NCI-H2171 treated with DMSO at 0.1 percent for 48 hours (cell line): ENCODE measurements at regions not wholly inside any gene's neighbourhood (a gene's known extent, or its start where the extent isn't known, plus 50 kb on each side); places are given as distances from the start of the nearest gene placed in this dataset.

ENCODE experiments used
- DNase-seq: peaks from one replicate; lab custom pipeline; 2025; lab: John Stamatoyannopoulos, UW

DNA sequence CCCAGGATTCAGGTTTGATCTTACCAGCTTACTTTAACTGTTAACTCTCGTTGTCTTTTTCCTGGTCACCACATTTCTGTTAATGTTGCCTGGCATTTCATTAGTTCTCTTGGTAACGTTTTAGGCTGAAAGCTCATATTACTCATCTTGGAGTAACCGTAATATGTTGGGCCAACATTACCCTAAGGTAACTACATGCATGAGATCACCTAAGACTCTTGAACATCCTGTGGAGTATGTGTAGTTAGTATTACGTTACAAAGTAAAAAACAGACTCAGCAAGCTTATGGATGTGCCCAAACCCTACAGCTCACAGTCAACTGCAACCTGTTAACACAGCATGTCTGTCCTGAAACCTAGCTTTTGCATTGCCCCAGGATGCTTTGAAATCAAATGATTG is 203.3 kb upstream of the HS3ST1 start:
- DNase-seq = peak; percentile 20

- no peak for DNase-seq
Measured at GRCh38 chr4:11631416-11631815, 202.7 kb upstream of the HS3ST1 start.

- no peak for DNase-seq
Measured at GRCh38 chr4:11628093-11628725, 199.5 kb upstream of the HS3ST1 start.

DNA sequence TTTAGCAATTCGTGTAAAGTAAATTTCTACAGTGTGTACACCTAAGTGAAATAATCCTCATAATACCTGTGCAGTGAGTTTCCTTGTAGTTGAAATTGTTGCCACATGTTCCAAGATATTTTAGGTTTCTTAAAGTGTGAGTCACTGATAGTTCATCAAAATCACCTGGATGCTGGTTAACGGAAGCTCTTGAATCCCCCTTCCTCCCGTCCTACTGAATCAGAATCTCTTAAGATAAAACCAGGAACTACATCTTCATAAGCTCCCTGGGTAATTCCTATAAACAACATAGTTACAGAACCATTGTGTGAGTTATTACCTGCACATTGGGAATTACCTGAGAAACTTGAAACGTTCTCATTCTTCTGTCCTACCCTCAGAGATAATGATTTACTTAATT is 197.4 kb upstream of the HS3ST1 start:
- DNase-seq = no peak

GRCh38 chr4:11625211-11625610 is 196.5 kb upstream of the HS3ST1 start:
- no peak for DNase-seq

GRCh38 chr4:11624370-11624769 is 195.7 kb upstream of the HS3ST1 start:
- DNase-seq = no peak

GRCh38 chr4:11623726-11624037 is 195.0 kb upstream of the HS3ST1 start:
- DNase-seq = peak; percentile 3

DNA sequence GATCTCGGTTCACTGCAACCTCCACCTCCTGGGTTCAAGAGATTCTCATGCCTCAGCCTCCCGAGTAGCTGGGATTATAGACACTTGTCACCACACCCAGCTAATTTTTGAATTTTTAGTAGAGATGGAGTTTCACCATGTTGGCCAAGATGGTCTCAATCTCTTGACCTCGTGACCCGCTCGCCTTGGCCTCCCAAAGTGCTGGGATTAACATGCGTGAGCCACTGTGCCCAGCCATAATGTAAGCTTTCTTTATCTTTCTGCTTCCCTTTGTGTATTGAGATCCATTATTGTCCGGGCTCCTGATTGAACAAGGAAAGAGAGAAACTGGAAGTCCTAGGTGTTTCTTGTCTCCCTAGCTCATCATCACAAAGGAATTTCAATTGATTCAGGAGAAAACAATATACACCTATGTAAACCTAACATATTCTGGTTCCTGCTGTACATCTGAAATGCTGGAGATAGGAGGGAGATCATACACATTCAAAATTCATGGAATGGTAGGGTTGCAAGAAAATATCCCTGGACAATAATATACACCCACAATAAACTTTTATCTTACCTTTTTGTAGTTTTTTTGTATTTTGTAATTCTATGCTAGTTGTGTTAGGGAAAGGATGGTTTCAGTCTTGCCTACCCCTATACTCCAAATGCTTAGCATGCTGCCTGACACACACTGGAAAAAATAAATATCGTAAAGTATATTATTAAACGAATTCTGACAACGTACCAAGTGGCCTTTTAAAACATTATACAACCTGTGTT is 194.4 kb upstream of the HS3ST1 start:
- DNase-seq = no peak

DNA sequence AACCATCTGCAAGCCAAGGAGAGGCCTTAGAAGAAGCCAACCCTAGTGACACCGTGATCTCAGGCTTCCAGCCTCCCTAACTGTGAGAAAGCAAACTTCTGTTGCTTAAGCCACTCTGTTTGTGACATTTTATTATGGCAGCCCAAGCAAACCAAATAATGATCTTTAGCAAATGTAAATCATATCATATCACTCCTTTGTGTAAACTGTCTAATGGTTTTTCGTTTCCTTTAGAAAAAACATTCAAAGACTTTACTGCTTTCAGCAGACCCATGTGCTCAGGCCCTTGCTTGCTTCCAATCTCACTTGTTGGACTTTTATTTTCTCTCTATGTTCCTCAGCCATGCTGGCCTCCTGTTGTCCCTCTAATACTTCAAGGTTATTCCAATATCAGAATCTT is 192.2 kb upstream of the HS3ST1 start:
- no peak for DNase-seq

- no peak for DNase-seq
Measured at GRCh38 chr4:11618666-11619282, 190.1 kb upstream of the HS3ST1 start.

DNA sequence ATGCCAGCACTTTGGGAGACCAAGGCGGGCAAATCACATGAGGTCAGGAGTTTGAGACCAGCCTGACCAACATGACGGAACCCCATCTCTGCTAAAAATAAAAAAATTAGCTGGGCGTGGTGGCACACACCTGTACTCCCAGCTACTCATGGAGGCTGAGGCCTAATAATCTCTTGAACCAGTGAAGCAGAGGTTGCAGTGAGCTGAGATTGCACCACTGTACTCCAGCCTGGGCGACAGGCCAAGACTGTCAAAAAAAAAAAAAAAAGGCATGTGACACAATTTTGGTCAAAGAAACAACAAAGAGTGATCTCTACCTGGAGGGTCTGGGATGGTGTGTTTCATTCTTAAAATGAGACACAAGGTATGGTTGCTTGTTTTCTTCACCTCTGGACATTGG is 188.2 kb upstream of the HS3ST1 start:
- DNase-seq = no peak

GRCh38 chr4:11615601-11616000 is 186.9 kb upstream of the HS3ST1 start:
- peak; percentile 50 for DNase-seq

DNA sequence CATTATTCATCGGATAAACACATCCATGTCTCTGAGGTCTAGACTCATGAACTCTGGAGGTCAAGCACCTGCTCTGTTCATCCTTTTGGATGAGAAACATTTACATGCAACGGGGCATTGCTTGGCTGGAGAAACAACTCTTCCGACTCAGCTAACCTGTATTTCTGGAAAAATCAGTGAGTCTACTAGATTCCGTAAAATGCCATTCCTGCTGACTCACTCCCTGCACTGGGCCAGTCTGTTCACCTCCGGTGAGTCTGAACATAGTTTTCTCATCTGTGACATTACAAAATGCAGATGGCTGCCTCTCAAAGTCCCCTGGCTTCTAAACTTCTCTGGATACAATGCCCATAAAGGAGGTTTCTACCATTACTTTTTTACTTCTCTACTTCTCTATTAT is 185.7 kb upstream of the HS3ST1 start:
- no peak for DNase-seq

GRCh38 chr4:11611868-11612267 is 183.2 kb upstream of the HS3ST1 start:
- DNase-seq = no peak

- no peak for DNase-seq
Measured at GRCh38 chr4:11609751-11610150, 181.1 kb upstream of the HS3ST1 start.

- no peak for DNase-seq
Measured at GRCh38 chr4:11608992-11609391, 180.3 kb upstream of the HS3ST1 start.

GRCh38 chr4:11606078-11606477 is 177.4 kb upstream of the HS3ST1 start:
- no peak for DNase-seq

DNA sequence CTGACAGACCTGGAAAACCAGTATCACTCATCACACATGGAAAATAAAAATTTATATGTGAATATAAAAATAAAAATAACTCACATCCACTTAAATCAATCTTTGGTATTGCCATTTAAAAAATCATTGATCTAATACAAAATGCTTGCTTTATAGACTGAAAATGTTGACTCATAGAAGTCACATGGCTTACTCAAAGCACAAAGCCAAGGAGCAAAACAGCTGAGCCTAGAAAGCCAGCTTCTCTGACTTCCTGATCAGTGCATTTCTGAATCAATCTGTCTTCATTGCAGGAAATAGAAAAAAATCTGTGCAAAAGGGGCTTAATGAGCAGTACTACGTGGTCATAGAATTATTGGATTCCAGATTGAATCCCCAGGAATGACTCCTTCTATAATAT is 176.9 kb upstream of the HS3ST1 start:
- no peak for DNase-seq

GRCh38 chr4:11604821-11605220 is 176.1 kb upstream of the HS3ST1 start:
- no peak for DNase-seq

GRCh38 chr4:11603591-11604194 is 175.0 kb upstream of the HS3ST1 start:
- no peak for DNase-seq

DNA sequence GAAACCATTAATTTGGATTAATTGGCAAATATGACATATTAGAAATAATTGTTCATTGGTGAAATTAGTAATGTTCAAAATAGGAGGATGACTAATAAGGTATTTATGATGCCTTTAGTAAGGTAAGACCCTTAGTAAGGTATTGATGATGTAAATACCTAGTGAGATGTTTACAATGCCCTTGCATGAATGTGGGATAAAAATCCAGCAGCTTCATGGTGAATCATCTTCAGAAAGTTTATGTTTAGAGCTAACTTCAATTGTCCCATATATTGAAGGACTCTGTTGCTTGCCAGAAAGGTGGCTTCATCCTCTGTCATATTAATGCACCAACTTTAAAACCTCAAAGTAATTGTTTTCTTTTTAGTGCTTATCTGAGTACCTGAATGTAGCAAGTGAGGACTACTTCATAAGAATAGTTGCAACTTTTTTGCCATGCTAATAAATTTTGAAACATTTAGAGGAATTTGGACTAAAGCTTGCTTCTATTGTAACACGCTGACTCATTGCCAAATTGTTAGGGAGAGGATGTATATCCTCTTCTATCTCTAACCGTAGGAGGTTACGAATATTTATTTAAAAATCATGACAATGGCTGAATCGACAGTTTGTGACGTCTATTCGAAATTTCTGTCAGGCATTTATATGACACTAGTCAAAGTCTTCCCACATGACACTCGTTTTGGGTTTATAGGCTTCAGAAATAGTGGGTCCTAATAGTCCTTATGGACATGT is 174.1 kb upstream of the HS3ST1 start:
- DNase-seq = no peak

- no peak for DNase-seq
Measured at GRCh38 chr4:11599064-11599463, 170.4 kb upstream of the HS3ST1 start.

- no peak for DNase-seq
Measured at GRCh38 chr4:11598591-11598990, 169.9 kb upstream of the HS3ST1 start.
